SK-N-MC (cell line): ENCODE measurements at regions not wholly inside any gene's neighbourhood (a gene's known extent, or its start where the extent isn't known, plus 50 kb on each side); places are given as distances from the start of the nearest gene placed in this dataset.
"Not testable (repeated sequence)": the region's sequence is repeated elsewhere in the genome, so short reads cannot be mapped to it uniquely, and the experiment has no call there.

Experiments
- DNase-seq: peaks from one replicate; pipeline ENCODE4 v3.0.0-alpha.2; 2011; ENCODE audit warnings: low read depth, low spot score
- H3K27ac ChIP-seq: fragments of 200-600 bp; sonication (generic); 2 replicates; pipeline ENCODE4 v1.5.1; 2016; ENCODE audit warnings: mixed run types
- H3K36me3 ChIP-seq: fragments of 200-600 bp; sonication (generic); 2 replicates; pipeline ENCODE4 v1.6.1; 2017; ENCODE audit warnings: antibody characterized with exemption, low read length, mixed read lengths; ENCODE audit not compliant: insufficient read depth
- H3K4me3 ChIP-seq: fragments of 200-600 bp; sonication (generic); 2 replicates; pipeline ENCODE4 v1.5.1; 2016
- H3K9ac ChIP-seq: fragments of 200-600 bp; sonication (generic); 2 replicates; pipeline ENCODE4 v1.8.0; 2017; ENCODE audit warnings: mixed run types, mixed read lengths; ENCODE audit not compliant: insufficient read length
- H3K9me3 ChIP-seq: fragments of 200-600 bp; sonication (generic); 2 replicates; pipeline ENCODE4 v1.6.1; 2017; ENCODE audit warnings: low read depth, mild to moderate bottlenecking, antibody characterized with exemption, low read length, moderate library complexity, mixed read lengths
- EZH2 ChIP-seq: fragments of 200-600 bp; sonication (generic); IDR thresholded peaks from one replicate; pipeline ENCODE4 v1.6.1; 2017; ENCODE audit warnings: antibody characterized with exemption
- FOXP2 ChIP-seq: optimal IDR thresholded peaks from 2 replicates; pipeline ENCODE3; 2011; ENCODE audit warnings: mild to moderate bottlenecking, moderate library complexity; ENCODE audit not compliant: insufficient read depth; ENCODE audit errors: extremely low read length, control extremely low read depth
- POLR2AphosphoS5 ChIP-seq: IDR thresholded peaks from 2 replicates; pipeline ENCODE4 v1.6.1; 2012; ENCODE audit warnings: mild to moderate bottlenecking, low read depth, low read length, borderline replicate concordance

DNA sequence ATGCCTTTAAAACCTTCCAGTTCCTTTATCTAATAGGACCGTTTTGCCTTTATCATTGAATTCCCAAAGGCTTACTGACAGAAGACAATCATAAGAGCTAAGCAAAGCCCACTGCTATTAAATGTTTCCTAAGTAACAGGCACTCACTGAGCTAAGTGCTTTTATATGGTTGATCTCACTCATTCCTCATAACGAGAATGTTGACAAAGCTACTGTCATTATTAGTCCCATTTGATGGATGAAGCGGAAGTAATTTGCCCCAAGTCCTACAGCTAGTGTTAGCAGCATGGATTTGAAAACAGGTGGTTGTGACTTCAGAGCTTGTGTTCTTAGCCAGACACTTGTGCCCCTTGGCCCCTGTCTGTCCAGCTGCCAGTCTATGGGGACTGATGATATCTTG lies 134.8 kb upstream of the SERPINE2 start:
- Histone ChIP-seq H3K4me3 (no peak overlapping the region), H3K9ac (no peak overlapping the region), H3K27ac (no peak overlapping the region), H3K9me3 (no peaks in the 10 kb centered on the region), H3K36me3 (no peaks in the 10 kb centered on the region)
- TF ChIP-seq FOXP2 (no peak), EZH2 (no peak), POLR2AphosphoS5 (no peak)
- DNase-seq = no peak

- no peaks in the 10 kb centered on the region for H3K9me3 ChIP-seq
- no peaks in the 10 kb centered on the region for H3K36me3 ChIP-seq
- H3K4me3 ChIP-seq = no peak overlapping the region
- H3K27ac ChIP-seq = no peak overlapping the region
- TF ChIP-seq POLR2AphosphoS5 (no peak), FOXP2 (no peak), EZH2 (no peak)
- no peak for DNase-seq
- H3K9ac ChIP-seq = no peak overlapping the region
These were observed 134.1 kb upstream of the SERPINE2 start for GRCh38 chr2:224173210-224173609.

DNA sequence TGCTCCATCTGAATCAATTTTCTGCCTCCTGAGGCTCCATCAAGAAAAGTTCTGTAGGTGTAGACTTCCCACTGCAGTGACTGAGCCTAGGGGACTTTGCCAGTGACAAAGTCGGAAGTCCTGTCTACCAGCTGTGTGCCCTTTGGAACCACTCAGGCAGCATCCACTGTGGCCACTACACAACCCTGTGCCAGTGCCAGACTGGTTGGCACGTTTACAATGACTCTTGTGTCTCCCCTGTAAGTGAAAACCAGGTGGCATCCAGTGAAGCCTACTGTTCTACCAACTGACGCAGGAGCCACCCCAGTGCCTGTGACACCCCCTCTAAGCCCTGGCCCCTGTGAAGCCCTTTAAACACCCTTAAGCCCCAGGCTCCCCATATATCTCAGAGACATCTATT lies 132.1 kb upstream of the SERPINE2 start:
- TF ChIP-seq POLR2AphosphoS5 (no peak), FOXP2 (no peak), EZH2 (no peak)
- H3K9ac ChIP-seq = no peak overlapping the region
- no peaks in the 10 kb centered on the region for H3K36me3 ChIP-seq
- no peak overlapping the region for H3K27ac ChIP-seq
- no peak for DNase-seq
- H3K9me3 ChIP-seq = no peaks in the 10 kb centered on the region; the same call in 1 of the 2 replicates
- no peak overlapping the region for H3K4me3 ChIP-seq

- TF ChIP-seq FOXP2 = no peak
- no peak for TF ChIP-seq POLR2AphosphoS5
- TF ChIP-seq EZH2 = no peak
- no peak for DNase-seq
- Histone ChIP-seq H3K27ac (no peak overlapping the region), H3K9me3 (no peaks in the 10 kb centered on the region; the same call in 1 of the 2 replicates), H3K4me3 (no peak overlapping the region), H3K36me3 (no peaks in the 10 kb centered on the region), H3K9ac (no peak overlapping the region)
These were observed 130.8 kb upstream of the SERPINE2 start for GRCh38 chr2:224169847-224170246.

DNA sequence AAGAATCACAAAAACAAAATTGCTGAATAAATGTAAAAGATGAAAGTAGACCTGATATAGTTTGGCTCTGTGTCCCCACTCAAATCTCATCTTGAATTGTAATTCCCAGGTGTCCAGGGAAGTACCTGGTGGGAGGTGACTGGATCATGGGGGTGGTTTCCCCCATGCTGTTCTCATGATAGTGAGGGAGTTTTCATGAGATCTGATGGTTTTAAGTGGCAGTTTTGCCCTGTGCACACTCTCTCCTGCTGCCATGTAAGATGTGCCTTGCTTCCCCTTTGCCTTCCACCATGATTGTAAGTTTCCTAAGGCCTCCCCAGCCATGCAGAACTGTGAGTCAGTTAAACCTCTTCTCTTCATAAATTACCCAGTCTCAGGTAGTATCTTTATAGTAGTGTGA lies 128.7 kb upstream of the SERPINE2 start:
- not testable (repeated sequence) for H3K4me3 ChIP-seq, H3K27ac ChIP-seq, H3K36me3 ChIP-seq, H3K9me3 ChIP-seq, DNase-seq, H3K9ac ChIP-seq

DNA sequence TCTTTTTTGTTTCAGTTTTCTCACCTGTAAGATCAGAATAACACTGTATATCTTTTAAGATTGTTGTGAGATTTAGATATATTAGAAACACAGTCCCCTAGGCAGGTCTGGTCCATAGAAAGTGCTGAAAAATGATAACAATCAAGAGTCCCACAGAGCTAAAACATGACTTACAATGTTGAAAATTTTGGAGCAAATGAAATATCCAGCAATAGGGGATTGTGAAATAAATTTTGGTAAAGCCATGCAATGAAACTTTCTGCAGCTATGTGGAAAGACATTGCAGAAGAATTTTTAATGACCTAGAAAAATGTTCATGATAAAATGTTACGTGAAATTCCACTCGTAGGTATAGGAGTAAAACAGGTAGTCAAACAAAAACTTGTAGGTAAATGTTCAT lies 127.6 kb upstream of the SERPINE2 start:
- no peak for TF ChIP-seq FOXP2
- no peak overlapping the region for H3K9ac ChIP-seq

GRCh38 chr2:224165901-224166319 lies 126.8 kb upstream of the SERPINE2 start:
- Histone ChIP-seq H3K4me3 (no peak overlapping the region), H3K9me3 (no peaks in the 10 kb centered on the region; the same call in 1 of the 2 replicates), H3K36me3 (no peaks in the 10 kb centered on the region), H3K9ac (no peak overlapping the region), H3K27ac (no peak overlapping the region)
- no peak for DNase-seq
- no peak for TF ChIP-seq FOXP2
- TF ChIP-seq POLR2AphosphoS5 = no peak
- TF ChIP-seq EZH2 = no peak

More for the DNA sequence above, 127.6 kb upstream of the SERPINE2 start:
- DNase-seq = no peak
- Histone ChIP-seq H3K9me3 (no peaks in the 10 kb centered on the region; the same call in 1 of the 2 replicates), H3K27ac (no peak overlapping the region), H3K36me3 (no peaks in the 10 kb centered on the region), H3K4me3 (no peak overlapping the region)

GRCh38 chr2:224163566-224164307 lies 124.7 kb upstream of the SERPINE2 start:
- Histone ChIP-seq H3K27ac (no peak overlapping the region), H3K9me3 (no peaks in the 10 kb centered on the region; the same call in 1 of the 2 replicates), H3K4me3 (no peak overlapping the region), H3K36me3 (no peaks in the 10 kb centered on the region), H3K9ac (no peak overlapping the region)
- no peak for DNase-seq
- no peak for TF ChIP-seq FOXP2
- TF ChIP-seq POLR2AphosphoS5 = no peak
- TF ChIP-seq EZH2 = no peak

DNA sequence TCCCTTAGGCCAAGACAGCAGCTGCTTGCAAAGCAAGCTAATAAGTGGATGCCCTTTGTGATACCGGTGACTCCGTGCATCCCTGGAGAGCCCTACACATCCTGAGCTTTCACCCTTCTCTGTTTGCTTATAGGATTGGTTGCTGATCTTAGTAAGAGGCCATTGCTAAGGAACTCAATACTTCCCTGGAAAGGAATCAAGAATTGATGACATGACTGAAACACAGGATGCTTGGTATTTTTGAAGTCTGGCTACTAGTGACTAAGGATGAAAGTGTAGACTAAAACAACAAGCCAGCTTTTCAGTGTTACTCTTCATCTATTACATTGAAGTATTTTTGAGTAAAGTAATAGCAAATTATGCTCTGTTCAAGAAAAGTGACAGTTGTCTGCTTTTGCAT lies 123.0 kb upstream of the SERPINE2 start:
- no peaks in the 10 kb centered on the region; the same call in 1 of the 2 replicates for H3K9me3 ChIP-seq
- DNase-seq = no peak
- H3K27ac ChIP-seq = no peak overlapping the region
- no peak overlapping the region for H3K4me3 ChIP-seq
- no peak overlapping the region for H3K9ac ChIP-seq
- TF ChIP-seq POLR2AphosphoS5 (no peak), EZH2 (no peak), FOXP2 (no peak)
- no peaks in the 10 kb centered on the region for H3K36me3 ChIP-seq
